ENCODE measurements at regions not wholly inside any gene's neighbourhood (a gene's known extent, or its start where the extent isn't known, plus 50 kb on each side); places are given as distances from the start of the nearest gene placed in this dataset.
A peak's percentile ranks its signal among the peaks of the same experiment; 100 is the strongest.

DNA sequence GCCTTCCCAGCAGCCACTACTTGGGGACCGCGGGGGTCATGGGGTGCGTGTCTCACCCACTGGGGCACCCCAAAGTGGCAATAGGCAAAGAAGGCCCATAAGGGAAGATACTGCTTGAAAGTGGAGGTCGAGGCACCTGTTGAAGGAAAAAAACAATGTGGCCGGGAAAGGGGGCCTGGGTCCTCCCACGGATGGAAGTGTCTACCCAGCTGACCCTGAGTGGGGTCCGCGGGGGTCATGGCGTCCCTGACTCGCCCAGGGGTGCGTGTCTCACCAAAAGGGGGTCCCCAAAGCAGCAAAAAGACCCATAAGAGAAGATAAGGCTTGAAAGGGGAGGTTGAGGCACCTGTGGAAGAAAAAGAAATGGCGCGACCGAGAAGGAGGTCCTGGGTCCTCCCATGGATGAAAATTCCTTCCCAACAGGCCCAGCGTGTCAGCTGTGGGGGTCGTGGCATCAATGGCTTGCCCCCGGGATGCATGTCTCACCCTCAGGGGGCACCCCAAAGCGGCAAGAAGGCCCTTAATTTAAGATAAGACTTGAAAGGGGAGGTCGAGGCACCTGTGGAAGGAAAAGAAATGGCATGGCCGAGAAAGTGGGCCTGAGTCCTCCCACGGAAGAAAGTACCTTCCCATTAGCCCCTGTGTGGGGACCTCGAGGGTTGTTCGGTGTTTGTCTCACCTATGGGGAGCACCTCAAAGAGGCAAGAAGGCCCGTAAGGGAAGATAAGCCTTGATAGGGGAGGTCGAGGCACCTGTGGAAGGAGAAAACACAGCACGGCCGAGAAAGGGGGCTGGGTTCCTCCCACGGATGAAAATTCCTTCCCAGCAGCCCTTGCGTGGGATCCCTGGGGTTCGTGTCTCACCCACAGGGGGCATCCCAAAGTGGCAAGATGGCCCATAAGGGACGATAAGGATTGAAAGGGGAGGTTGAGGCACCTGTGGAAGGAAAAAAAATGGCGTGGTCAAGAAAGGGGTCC lies 266.0 kb downstream of the ALG10 start:
- Histone ChIP-seq H3K4me1 (ENCODE audit: insufficient read depth, low read length) (no peaks in the 10 kb centered on the region), H3T11ph (ENCODE audit: low read length) (no peak overlapping the region), H2BK15ac (ENCODE audit: low read depth, low read length) (no peak overlapping the region), H3K23ac (ENCODE audit: insufficient read length, low read depth, low read length) (no peak overlapping the region), H3K27me3 (ENCODE audit: insufficient read depth, low read length) (no peaks in the 10 kb centered on the region), H3K14ac (ENCODE audit: insufficient read depth, low read length) (no peak overlapping the region), H3K9me3 (ENCODE audit: control insufficient read depth, low read depth, low read length) (peaks cover 69% of the 10 kb centered on the region), H4K5ac (ENCODE audit: insufficient read length, low read depth, low read length) (no peak overlapping the region), H4K20me1 (ENCODE audit: control insufficient read depth, insufficient read depth, insufficient read length) (no peaks in the 10 kb centered on the region), H4K91ac (ENCODE audit: insufficient read length, low read depth, low read length) (no peak overlapping the region), H3K27ac (ENCODE audit: insufficient read length, low read depth, low read length) (no peak overlapping the region), H2BK12ac (ENCODE audit: insufficient read length, low read depth, low read length) (no peak overlapping the region), H3K9ac (ENCODE audit: extremely low read depth, insufficient read length, low read length) (no peak overlapping the region), H3K56ac (ENCODE audit: insufficient read length, low read depth, low read length) (no peak overlapping the region), H3K4ac (ENCODE audit: low read depth, low read length) (no peak overlapping the region), H2BK5ac (ENCODE audit: insufficient read length, low read length) (no peak overlapping the region), H3K79me2 (ENCODE audit: insufficient read depth, low read length) (no peaks in the 10 kb centered on the region), H3K23me2 (ENCODE audit: insufficient read length, low read depth, low read length, poor library complexity, severe bottlenecking) (no peaks in the 10 kb centered on the region), H2BK20ac (ENCODE audit: low read depth, low read length, poor library complexity, severe bottlenecking) (no peak overlapping the region), H3K79me1 (ENCODE audit: insufficient read depth, low read depth, low read length, poor library complexity, severe bottlenecking) (no peaks in the 10 kb centered on the region), H2AK5ac (ENCODE audit: insufficient read length, low read length) (no peak overlapping the region), H4K8ac (replicated peaks; ENCODE audit: insufficient read length, low read depth, low read length) (no peak overlapping the region), H2AFZ (ENCODE audit: low read length) (no peak overlapping the region), H3K4me2 (ENCODE audit: insufficient read depth, insufficient read length, low read length) (no peak overlapping the region), H3K18ac (ENCODE audit: insufficient read length, low read depth, low read length) (no peak overlapping the region), H2BK120ac (ENCODE audit: low read depth, low read length, poor library complexity, severe bottlenecking) (no peak overlapping the region)
- no CpG with 5 or more reads among the region's 32 CpGs for WGBS (ENCODE audit: extremely low coverage, insufficient read length, low lambda C conversion rate)
- H3K4me3 Mint-ChIP-seq, result no peak overlapping the region
- peak; percentile 6 for DNase-seq
- TF ChIP-seq, protein P1, sequence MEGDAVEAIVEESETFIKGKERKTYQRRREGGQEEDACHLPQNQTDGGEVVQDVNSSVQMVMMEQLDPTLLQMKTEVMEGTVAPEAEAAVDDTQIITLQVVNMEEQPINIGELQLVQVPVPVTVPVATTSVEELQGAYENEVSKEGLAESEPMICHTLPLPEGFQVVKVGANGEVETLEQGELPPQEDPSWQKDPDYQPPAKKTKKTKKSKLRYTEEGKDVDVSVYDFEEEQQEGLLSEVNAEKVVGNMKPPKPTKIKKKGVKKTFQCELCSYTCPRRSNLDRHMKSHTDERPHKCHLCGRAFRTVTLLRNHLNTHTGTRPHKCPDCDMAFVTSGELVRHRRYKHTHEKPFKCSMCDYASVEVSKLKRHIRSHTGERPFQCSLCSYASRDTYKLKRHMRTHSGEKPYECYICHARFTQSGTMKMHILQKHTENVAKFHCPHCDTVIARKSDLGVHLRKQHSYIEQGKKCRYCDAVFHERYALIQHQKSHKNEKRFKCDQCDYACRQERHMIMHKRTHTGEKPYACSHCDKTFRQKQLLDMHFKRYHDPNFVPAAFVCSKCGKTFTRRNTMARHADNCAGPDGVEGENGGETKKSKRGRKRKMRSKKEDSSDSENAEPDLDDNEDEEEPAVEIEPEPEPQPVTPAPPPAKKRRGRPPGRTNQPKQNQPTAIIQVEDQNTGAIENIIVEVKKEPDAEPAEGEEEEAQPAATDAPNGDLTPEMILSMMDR (conservative IDR thresholded peaks at IDR 0.05), result no peak
- no peaks in the 10 kb centered on the region for H3K4me1 Mint-ChIP-seq
- no peak overlapping the region for H3K27ac Mint-ChIP-seq
- H3K9me3 Mint-ChIP-seq, result peaks cover 91 to 94% of the 10 kb centered on the region in 2 experiments
- peaks cover 11 to 26% (median 15%) of the 10 kb centered on the region in 3 experiments for H3K36me3 Mint-ChIP-seq (ENCODE audit: insufficient read depth in 1 of 3, low read depth in 3 of 3)
- H3K27me3 Mint-ChIP-seq (ENCODE audit: low read depth), result peaks cover 8% of the 10 kb centered on the region; the same call in 1 of the 2 replicates

All from H9 (cell line).